ENCODE measurements at regions not wholly inside any gene's neighbourhood (a gene's known extent, or its start where the extent isn't known, plus 50 kb on each side); places are given as distances from the start of the nearest gene placed in this dataset.

DNA sequence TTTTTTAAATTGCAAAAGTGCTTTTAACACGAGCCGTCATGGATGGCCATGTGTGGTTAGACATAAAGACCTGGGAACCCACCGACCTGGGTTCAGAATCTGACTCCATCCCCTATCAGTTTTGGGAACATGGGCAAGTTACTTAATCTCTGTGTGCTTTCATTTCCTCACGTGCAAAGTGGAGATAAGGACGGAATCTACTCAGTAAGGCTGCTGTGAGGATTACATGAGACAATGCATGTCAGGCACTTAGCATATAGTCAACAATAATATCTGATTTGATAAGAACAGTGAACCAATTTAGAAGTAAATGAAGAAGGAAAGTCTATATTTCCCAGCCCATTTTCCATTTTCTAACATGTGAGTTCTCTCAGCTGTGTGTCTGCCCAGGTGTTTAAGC is 235.4 kb downstream of the SUDS3 start:
- TF ChIP-seq, protein P1, sequence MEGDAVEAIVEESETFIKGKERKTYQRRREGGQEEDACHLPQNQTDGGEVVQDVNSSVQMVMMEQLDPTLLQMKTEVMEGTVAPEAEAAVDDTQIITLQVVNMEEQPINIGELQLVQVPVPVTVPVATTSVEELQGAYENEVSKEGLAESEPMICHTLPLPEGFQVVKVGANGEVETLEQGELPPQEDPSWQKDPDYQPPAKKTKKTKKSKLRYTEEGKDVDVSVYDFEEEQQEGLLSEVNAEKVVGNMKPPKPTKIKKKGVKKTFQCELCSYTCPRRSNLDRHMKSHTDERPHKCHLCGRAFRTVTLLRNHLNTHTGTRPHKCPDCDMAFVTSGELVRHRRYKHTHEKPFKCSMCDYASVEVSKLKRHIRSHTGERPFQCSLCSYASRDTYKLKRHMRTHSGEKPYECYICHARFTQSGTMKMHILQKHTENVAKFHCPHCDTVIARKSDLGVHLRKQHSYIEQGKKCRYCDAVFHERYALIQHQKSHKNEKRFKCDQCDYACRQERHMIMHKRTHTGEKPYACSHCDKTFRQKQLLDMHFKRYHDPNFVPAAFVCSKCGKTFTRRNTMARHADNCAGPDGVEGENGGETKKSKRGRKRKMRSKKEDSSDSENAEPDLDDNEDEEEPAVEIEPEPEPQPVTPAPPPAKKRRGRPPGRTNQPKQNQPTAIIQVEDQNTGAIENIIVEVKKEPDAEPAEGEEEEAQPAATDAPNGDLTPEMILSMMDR (IDR thresholded peaks at IDR 0.05) = no peak
- TF ChIP-seq POLR2A (IDR thresholded peaks at IDR 0.05) = no peak

Measured in uterus (tissue), 2 donors.